ENCODE measurements at regions not wholly inside any gene's neighbourhood (a gene's known extent, or its start where the extent isn't known, plus 50 kb on each side); places are given as distances from the start of the nearest gene placed in this dataset.

DNA sequence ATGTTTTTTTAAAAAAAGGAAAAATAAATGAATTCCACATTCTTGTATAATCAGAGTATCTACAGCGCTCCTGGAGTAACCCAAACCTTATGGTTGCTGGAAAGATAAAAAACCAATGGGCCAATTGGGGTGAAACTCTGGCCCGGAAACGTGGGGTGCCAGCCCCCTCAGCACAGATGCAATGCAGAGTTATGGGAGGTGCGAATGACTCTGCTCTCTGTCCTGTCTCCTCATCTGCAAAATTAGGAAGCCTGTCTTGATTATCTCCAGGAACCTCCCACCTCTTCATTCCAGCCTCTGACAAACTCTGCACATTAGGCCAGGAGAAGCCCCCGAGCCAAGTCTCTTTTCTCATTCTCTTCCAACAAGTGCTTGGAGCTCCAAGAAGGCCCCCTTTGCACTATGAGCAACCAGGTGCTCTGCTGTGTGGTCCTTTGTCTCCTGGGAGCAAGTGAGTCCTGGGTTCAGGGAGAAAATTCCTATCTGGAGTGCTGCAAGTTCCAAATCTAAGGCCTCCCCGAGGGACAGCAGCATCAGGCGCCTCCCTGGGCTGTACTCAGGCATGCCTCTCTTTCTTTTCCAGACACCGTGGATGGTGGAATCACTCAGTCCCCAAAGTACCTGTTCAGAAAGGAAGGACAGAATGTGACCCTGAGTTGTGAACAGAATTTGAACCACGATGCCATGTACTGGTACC, 130.5 kb upstream of the PRSS1 start:
- H3K9ac ChIP-seq (ENCODE audit: low read depth, low read length) = no peak overlapping the region
- H3K4ac ChIP-seq (ENCODE audit: low read depth, low read length) = no peak overlapping the region
- CTCF ChIA-PET = no interaction called here
- H4K20me1 ChIP-seq (ENCODE audit: insufficient read depth, low read length) = no peaks in the 10 kb centered on the region
- H3K36me3 ChIP-seq (ENCODE audit: control insufficient read depth, insufficient read depth, low read length) = no peaks in the 10 kb centered on the region
- peaks cover 6% of the 10 kb centered on the region; the same call in 1 of the 2 replicates for H3K27me3 ChIP-seq (ENCODE audit: control insufficient read depth, insufficient read depth, low read length)
- H2BK120ac ChIP-seq (ENCODE audit: low read depth, low read length) = no peak overlapping the region
- H3K14ac ChIP-seq (replicated peaks; ENCODE audit: low read depth, low read length) = no peak overlapping the region
- H3K79me1 ChIP-seq (ENCODE audit: low read depth in 1 of 2, low read length in 2 of 2) = no peaks in the 10 kb centered on the region
- H3K27ac ChIP-seq (ENCODE audit: insufficient read depth, low read length) = no peak overlapping the region
- no peak overlapping the region for H2BK20ac ChIP-seq (ENCODE audit: low read depth, low read length)
- no peaks in the 10 kb centered on the region for H3K9me1 ChIP-seq (ENCODE audit: insufficient read depth, low read length)
- dilution Hi-C loops (cut with HindIII; ENCODE audit: low sequenced_read_pairs, unreplicated experiment) (no loop called here), in situ Hi-C loops (cut with MboI; ENCODE audit: low sequenced_read_pairs) (no loop called here), intact Hi-C loops (cut with micrococcal nuclease) (no loop called here)
- no peak overlapping the region for H3K4me3 ChIP-seq (ENCODE audit: insufficient read depth, low read depth, low read length)
- peaks cover 2% of the 10 kb centered on the region; the same call in 1 of the 2 replicates for H3K4me1 ChIP-seq (ENCODE audit: control insufficient read depth, insufficient read depth, low read length)
- no TSS peak for BruUV-seq (replicated peaks)
- H3K56ac ChIP-seq (ENCODE audit: extremely low read depth, insufficient read depth, low read length) = no peak overlapping the region
- 45% methylated on average over 4 of the region's 9 CpGs; no CpG with 5 or more reads in 1 of the 2 experiments for WGBS, 2 experiments (ENCODE audit: extremely low coverage in 2 of 2, insufficient read length in 1 of 2)
- POLR2A ChIA-PET (ENCODE audit: unreplicated experiment) = no interaction called here
- H3K23ac ChIP-seq (ENCODE audit: low read depth, low read length) = no peak overlapping the region
- H4K91ac ChIP-seq (ENCODE audit: insufficient read depth, low read depth, low read length) = no peak overlapping the region
- H2AK9ac ChIP-seq (replicated peaks; ENCODE audit: low read depth, low read length, poor library complexity) = no peak overlapping the region
- no peak overlapping the region for H3K18ac ChIP-seq (ENCODE audit: low read depth, low read length)
- no peak overlapping the region for H2BK5ac ChIP-seq (ENCODE audit: low read depth, low read length, poor library complexity, severe bottlenecking)
- ATAC-seq (ENCODE audit: low read depth) (no peak), DNase-seq (no peak)
- H2BK15ac ChIP-seq (ENCODE audit: low read depth, low read length) = no peak overlapping the region
- no peak overlapping the region for H4K8ac ChIP-seq (ENCODE audit: low read depth in 2 of 2, low read length in 2 of 2)
- no peak overlapping the region for H3K4me2 ChIP-seq (ENCODE audit: low read depth, low read length)
- H3K9me3 ChIP-seq (ENCODE audit: control insufficient read depth, insufficient read depth, low read length) = no peaks in the 10 kb centered on the region
- no peak overlapping the region for H2AK5ac ChIP-seq (ENCODE audit: low read depth, low read length)
- no peak overlapping the region for H2AFZ ChIP-seq (replicated peaks; ENCODE audit: low read length, poor library complexity)
- no peak overlapping the region for H4K5ac ChIP-seq (ENCODE audit: low read depth, low read length)
- TF ChIP-seq, protein P1, sequence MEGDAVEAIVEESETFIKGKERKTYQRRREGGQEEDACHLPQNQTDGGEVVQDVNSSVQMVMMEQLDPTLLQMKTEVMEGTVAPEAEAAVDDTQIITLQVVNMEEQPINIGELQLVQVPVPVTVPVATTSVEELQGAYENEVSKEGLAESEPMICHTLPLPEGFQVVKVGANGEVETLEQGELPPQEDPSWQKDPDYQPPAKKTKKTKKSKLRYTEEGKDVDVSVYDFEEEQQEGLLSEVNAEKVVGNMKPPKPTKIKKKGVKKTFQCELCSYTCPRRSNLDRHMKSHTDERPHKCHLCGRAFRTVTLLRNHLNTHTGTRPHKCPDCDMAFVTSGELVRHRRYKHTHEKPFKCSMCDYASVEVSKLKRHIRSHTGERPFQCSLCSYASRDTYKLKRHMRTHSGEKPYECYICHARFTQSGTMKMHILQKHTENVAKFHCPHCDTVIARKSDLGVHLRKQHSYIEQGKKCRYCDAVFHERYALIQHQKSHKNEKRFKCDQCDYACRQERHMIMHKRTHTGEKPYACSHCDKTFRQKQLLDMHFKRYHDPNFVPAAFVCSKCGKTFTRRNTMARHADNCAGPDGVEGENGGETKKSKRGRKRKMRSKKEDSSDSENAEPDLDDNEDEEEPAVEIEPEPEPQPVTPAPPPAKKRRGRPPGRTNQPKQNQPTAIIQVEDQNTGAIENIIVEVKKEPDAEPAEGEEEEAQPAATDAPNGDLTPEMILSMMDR (conservative IDR thresholded peaks at IDR 0.05; ENCODE audit: low read depth, low read length) = no peak
- TF ChIP-seq BHLHE40 (IDR thresholded peaks at IDR 0.05; ENCODE audit: low read depth, low read length) (no peak), CEBPB (IDR thresholded peaks at IDR 0.05; ENCODE audit: low read depth, low read length) (no peak), RFX5 (IDR thresholded peaks at IDR 0.05; ENCODE audit: low read depth, low read length) (no peak), MXI1 (IDR thresholded peaks at IDR 0.05; ENCODE audit: borderline replicate concordance, low read depth, low read length) (no peak), MAFK (IDR thresholded peaks at IDR 0.05; ENCODE audit: low read depth, low read length) (no peak), POLR2A (IDR thresholded peaks at IDR 0.05; ENCODE audit: low read depth, low read length) (no peak), RCOR1 (IDR thresholded peaks at IDR 0.05; ENCODE audit: insufficient replicate concordance, low read length) (no peak), RAD21 (IDR thresholded peaks at IDR 0.05; ENCODE audit: low read length) (no peak), NFE2L2 (IDR thresholded peaks at IDR 0.05; ENCODE audit: low read depth, low read length) (no peak)
- TF ChIP-seq, protein P2, sequence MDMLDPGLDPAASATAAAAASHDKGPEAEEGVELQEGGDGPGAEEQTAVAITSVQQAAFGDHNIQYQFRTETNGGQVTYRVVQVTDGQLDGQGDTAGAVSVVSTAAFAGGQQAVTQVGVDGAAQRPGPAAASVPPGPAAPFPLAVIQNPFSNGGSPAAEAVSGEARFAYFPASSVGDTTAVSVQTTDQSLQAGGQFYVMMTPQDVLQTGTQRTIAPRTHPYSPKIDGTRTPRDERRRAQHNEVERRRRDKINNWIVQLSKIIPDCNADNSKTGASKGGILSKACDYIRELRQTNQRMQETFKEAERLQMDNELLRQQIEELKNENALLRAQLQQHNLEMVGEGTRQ (IDR thresholded peaks at IDR 0.05; ENCODE audit: low read depth, low read length) = no peak
